Neutrophil (primary cell): ENCODE measurements at regions not wholly inside any gene's neighbourhood (a gene's known extent, or its start where the extent isn't known, plus 50 kb on each side); places are given as distances from the start of the nearest gene placed in this dataset.

Experiments used
- H3K27ac ChIP-seq: fragments of 200-600 bp; sonication (generic); 2 replicates; pipeline ENCODE4 v1.5.1; 2016; ENCODE audit warnings: mild to moderate bottlenecking, moderate library complexity
- H3K27me3 ChIP-seq: fragments of 200-600 bp; sonication (generic); 2 replicates; pipeline ENCODE4 v1.6.0; 2016; ENCODE audit warnings: mild to moderate bottlenecking
- H3K36me3 ChIP-seq: fragments of 200-600 bp; sonication (generic); 2 replicates; pipeline ENCODE4 v1.5.1; 2017
- H3K4me1 ChIP-seq, 2 experiments: fragments of 200-600 bp in 1 of 2; sonication (generic) in 1 of 2; 1 replicate in 1 of 2; 2 replicates in 1 of 2; pipeline versions ENCODE4 v1.5.1 to v1.6.1; 2013 to 2016; ENCODE audit warnings: low read depth in 1 of 2, low read length in 1 of 2, mild to moderate bottlenecking in 1 of 2, moderate library complexity in 1 of 2; ENCODE audit not compliant: control insufficient read depth in 1 of 2, insufficient read depth in 1 of 2
- H3K4me3 ChIP-seq, 2 experiments: fragments of 200-600 bp in 1 of 2; sonication (generic) in 1 of 2; 1 replicate in 1 of 2; 2 replicates in 1 of 2; pipeline ENCODE4 v1.5.1; 2013 to 2016; ENCODE audit warnings: low read depth in 1 of 2, low read length in 1 of 2, mild to moderate bottlenecking in 1 of 2, moderate library complexity in 1 of 2
- H3K9me3 ChIP-seq: fragments of 200-600 bp; sonication (generic); 2 replicates; pipeline ENCODE4 v1.5.1; 2016
- TF ChIP-seq, protein P1 (sequence below): fragments of 200-600 bp; sonication (generic); IDR thresholded peaks from 2 replicates; pipeline ENCODE4 v1.5.1; 2016; ENCODE audit warnings: antibody characterized with exemption

GRCh38 chr12:131577766-131578165 lies 133.1 kb upstream of the SFSWAP start:
- H3K4me3 ChIP-seq = no peak overlapping the region
- H3K27me3 ChIP-seq = no peaks in the 10 kb centered on the region
- no peaks in the 10 kb centered on the region for H3K9me3 ChIP-seq
- no peaks in the 10 kb centered on the region for H3K4me1 ChIP-seq
- no peak overlapping the region for H3K27ac ChIP-seq
- TF ChIP-seq, protein P1, sequence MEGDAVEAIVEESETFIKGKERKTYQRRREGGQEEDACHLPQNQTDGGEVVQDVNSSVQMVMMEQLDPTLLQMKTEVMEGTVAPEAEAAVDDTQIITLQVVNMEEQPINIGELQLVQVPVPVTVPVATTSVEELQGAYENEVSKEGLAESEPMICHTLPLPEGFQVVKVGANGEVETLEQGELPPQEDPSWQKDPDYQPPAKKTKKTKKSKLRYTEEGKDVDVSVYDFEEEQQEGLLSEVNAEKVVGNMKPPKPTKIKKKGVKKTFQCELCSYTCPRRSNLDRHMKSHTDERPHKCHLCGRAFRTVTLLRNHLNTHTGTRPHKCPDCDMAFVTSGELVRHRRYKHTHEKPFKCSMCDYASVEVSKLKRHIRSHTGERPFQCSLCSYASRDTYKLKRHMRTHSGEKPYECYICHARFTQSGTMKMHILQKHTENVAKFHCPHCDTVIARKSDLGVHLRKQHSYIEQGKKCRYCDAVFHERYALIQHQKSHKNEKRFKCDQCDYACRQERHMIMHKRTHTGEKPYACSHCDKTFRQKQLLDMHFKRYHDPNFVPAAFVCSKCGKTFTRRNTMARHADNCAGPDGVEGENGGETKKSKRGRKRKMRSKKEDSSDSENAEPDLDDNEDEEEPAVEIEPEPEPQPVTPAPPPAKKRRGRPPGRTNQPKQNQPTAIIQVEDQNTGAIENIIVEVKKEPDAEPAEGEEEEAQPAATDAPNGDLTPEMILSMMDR = no peak
- H3K36me3 ChIP-seq = no peaks in the 10 kb centered on the region

GRCh38 chr12:131578828-131579470 lies 131.9 kb upstream of the SFSWAP start:
- H3K27ac ChIP-seq = no peak overlapping the region
- H3K27me3 ChIP-seq = no peaks in the 10 kb centered on the region
- no peaks in the 10 kb centered on the region for H3K36me3 ChIP-seq
- no peaks in the 10 kb centered on the region for H3K9me3 ChIP-seq
- TF ChIP-seq, protein P1 = no peak
- no peak overlapping the region for H3K4me3 ChIP-seq
- no peaks in the 10 kb centered on the region for H3K4me1 ChIP-seq

- TF ChIP-seq, protein P1 = no peak
- Histone ChIP-seq H3K4me1 (no peaks in the 10 kb centered on the region), H3K27me3 (no peaks in the 10 kb centered on the region), H3K27ac (no peak overlapping the region), H3K4me3 (no peak overlapping the region), H3K9me3 (peaks cover 13% of the 10 kb centered on the region), H3K36me3 (no peaks in the 10 kb centered on the region)
Observed at GRCh38 chr12:131583090-131583712, 127.7 kb upstream of the SFSWAP start.

GRCh38 chr12:131586269-131586668 lies 124.6 kb upstream of the SFSWAP start:
- Histone ChIP-seq H3K36me3 (no peaks in the 10 kb centered on the region), H3K4me1 (peaks cover 7 to 11% of the 10 kb centered on the region in 2 experiments), H3K9me3 (peaks cover 13% of the 10 kb centered on the region), H3K27ac (no peak overlapping the region), H3K4me3 (no peak overlapping the region), H3K27me3 (no peaks in the 10 kb centered on the region)
- TF ChIP-seq, protein P1 = no peak

GRCh38 chr12:131586761-131587160 lies 124.1 kb upstream of the SFSWAP start:
- Histone ChIP-seq H3K4me1 (peaks cover 7 to 11% of the 10 kb centered on the region in 2 experiments), H3K27me3 (no peaks in the 10 kb centered on the region), H3K36me3 (no peaks in the 10 kb centered on the region), H3K9me3 (peaks cover 13% of the 10 kb centered on the region), H3K27ac (no peak overlapping the region), H3K4me3 (no peak overlapping the region)
- TF ChIP-seq, protein P1 = no peak
